IMR-90 (cell line): ENCODE measurements at regions not wholly inside any gene's neighbourhood (a gene's known extent, or its start where the extent isn't known, plus 50 kb on each side); places are given as distances from the start of the nearest gene placed in this dataset.

Experiments used
- ATAC-seq: fragments of 200-7000 bp; cut with Tn5 transposase; 2 replicates; pipeline ENCODE4 v1.9.1; 2020; ENCODE audit warnings: low read depth, mild to moderate bottlenecking, moderate library complexity
- BruUV-seq: library from RNA; stranded (reverse); fragments of 400-500 nt; replicated peaks from 2 replicates; lab custom pipeline; 2021; lab: Mats Ljungman, UMichigan
- CTCF ChIA-PET: fragments of 300-600 bp; formaldehyde crosslinking; extraction: SDS; loops from one replicate; lab custom pipeline; 2021; ENCODE audit warnings: antibody characterized with exemption; lab: Yijun Ruan, JAX
- POLR2A ChIA-PET: fragments of 300-600 bp; sonication (Branson Sonifier 250); formaldehyde crosslinking; loops from one replicate; lab custom pipeline; 2022; ENCODE audit warnings: antibody characterized with exemption; ENCODE audit not compliant: unreplicated experiment; lab: Charles Lee
- DNase-seq: peaks from one replicate; pipeline ENCODE4 v3.0.0; 2013
- H2AFZ ChIP-seq: replicated peaks from 2 replicates; pipeline ENCODE3; 2013; ENCODE audit warnings: low read length, mild to moderate bottlenecking; ENCODE audit not compliant: poor library complexity
- H2AK5ac ChIP-seq: 2 replicates; pipeline ENCODE4 v1.6.1; 2013; ENCODE audit warnings: low read depth, low read length, inconsistent platforms
- H2AK9ac ChIP-seq: replicated peaks from 2 replicates; pipeline ENCODE3; 2013; ENCODE audit warnings: mild to moderate bottlenecking, low read depth, low read length, moderate library complexity; ENCODE audit not compliant: poor library complexity
- H2BK120ac ChIP-seq: 2 replicates; pipeline ENCODE4 v1.6.1; 2013; ENCODE audit warnings: low read depth, low read length, inconsistent platforms
- H2BK15ac ChIP-seq: 3 replicates; pipeline ENCODE4 v1.6.1; 2013; ENCODE audit warnings: low read depth, low read length, inconsistent platforms
- H2BK20ac ChIP-seq: 2 replicates; pipeline ENCODE4 v1.6.1; 2013; ENCODE audit warnings: low read depth, mild to moderate bottlenecking, inconsistent platforms, low read length, moderate library complexity
- H2BK5ac ChIP-seq: 2 replicates; pipeline ENCODE4 v1.6.1; 2013; ENCODE audit warnings: mild to moderate bottlenecking, low read depth, low read length, inconsistent platforms; ENCODE audit not compliant: poor library complexity, severe bottlenecking
- H3K14ac ChIP-seq: replicated peaks from 2 replicates; pipeline ENCODE4 v1.6.1; 2013; ENCODE audit warnings: low read depth, low read length, inconsistent platforms
- H3K18ac ChIP-seq: 2 replicates; pipeline ENCODE4 v1.6.1; 2013; ENCODE audit warnings: low read depth, low read length, control low read depth
- H3K23ac ChIP-seq: 2 replicates; pipeline ENCODE4 v1.6.1; 2013; ENCODE audit warnings: low read depth, low read length, inconsistent platforms
- H3K27ac ChIP-seq: 2 replicates; pipeline ENCODE4 v1.5.1; 2013; ENCODE audit warnings: mild to moderate bottlenecking, control low read depth, low read length; ENCODE audit not compliant: insufficient read depth
- H3K27me3 ChIP-seq: 2 replicates; pipeline ENCODE4 v1.6.1; 2013; ENCODE audit warnings: low read length; ENCODE audit not compliant: control insufficient read depth, insufficient read depth
- H3K36me3 ChIP-seq: 2 replicates; pipeline ENCODE4 v1.6.1; 2013; ENCODE audit warnings: low read length, mixed read lengths; ENCODE audit not compliant: control insufficient read depth, insufficient read depth
- H3K4ac ChIP-seq: 2 replicates; pipeline ENCODE4 v1.6.1; 2013; ENCODE audit warnings: low read depth, low read length, inconsistent platforms
- H3K4me1 ChIP-seq: 2 replicates; pipeline ENCODE4 v1.6.1; 2013; ENCODE audit warnings: low read length, mixed read lengths; ENCODE audit not compliant: control insufficient read depth, insufficient read depth
- H3K4me2 ChIP-seq: 2 replicates; pipeline ENCODE4 v1.6.1; 2013; ENCODE audit warnings: low read depth, mild to moderate bottlenecking, control low read depth, low read length, moderate library complexity
- H3K4me3 ChIP-seq: 2 replicates; pipeline ENCODE4 v1.5.1; 2013; ENCODE audit warnings: low read depth, mild to moderate bottlenecking, control low read depth, low read length, moderate library complexity; ENCODE audit not compliant: insufficient read depth
- H3K56ac ChIP-seq: 2 replicates; pipeline ENCODE4 v1.6.1; 2013; ENCODE audit warnings: low read length, inconsistent platforms; ENCODE audit not compliant: insufficient read depth; ENCODE audit errors: extremely low read depth
- H3K79me1 ChIP-seq, 2 experiments: 2 replicates each; pipeline ENCODE4 v1.6.1; 2013; ENCODE audit warnings: low read length in 2 of 2, inconsistent platforms in 1 of 2, low read depth in 1 of 2
- H3K9ac ChIP-seq: 2 replicates; pipeline ENCODE4 v1.6.1; 2013; ENCODE audit warnings: low read depth, low read length, control low read depth
- H3K9me1 ChIP-seq: 2 replicates; pipeline ENCODE4 v1.6.1; 2013; ENCODE audit warnings: low read length, inconsistent platforms; ENCODE audit not compliant: insufficient read depth
- H3K9me3 ChIP-seq: 2 replicates; pipeline ENCODE4 v1.6.1; 2013; ENCODE audit warnings: low read length; ENCODE audit not compliant: control insufficient read depth, insufficient read depth
- H4K20me1 ChIP-seq: 2 replicates; pipeline ENCODE4 v1.6.1; 2013; ENCODE audit warnings: low read length, inconsistent platforms; ENCODE audit not compliant: insufficient read depth
- H4K5ac ChIP-seq: 2 replicates; pipeline ENCODE4 v1.6.1; 2013; ENCODE audit warnings: mild to moderate bottlenecking, low read depth, low read length, control low read depth
- H4K8ac ChIP-seq, 2 experiments: 2 replicates each; pipeline ENCODE4 v1.6.1; 2013; ENCODE audit warnings: low read depth in 2 of 2, low read length in 2 of 2, control low read depth in 1 of 2, inconsistent platforms in 1 of 2
- H4K91ac ChIP-seq: 2 replicates; pipeline ENCODE4 v1.6.1; 2013; ENCODE audit warnings: low read depth, low read length, inconsistent platforms; ENCODE audit not compliant: insufficient read depth
- FOS ChIP-seq: fragments of 150-350 bp; IDR thresholded peaks from 2 replicates; pipeline ENCODE4 v1.6.1; 2016; ENCODE audit warnings: low read depth, low read length
- MXI1 ChIP-seq: IDR thresholded peaks from 2 replicates; pipeline ENCODE4 v1.6.1; 2012; ENCODE audit warnings: low read depth, mild to moderate bottlenecking, low read length, moderate library complexity, borderline replicate concordance
- WGBS, 2 experiments: methylation state at CpG; one replicate each; pipeline versions ENCODE4 v1.1.5 to v1.1.7; 2013; ENCODE audit warnings: missing lambda C conversion rate in 2 of 2; ENCODE audit not compliant: insufficient read length in 1 of 2; ENCODE audit errors: extremely low coverage in 2 of 2; 5-methylcytosine and 5-hydroxymethylcytosine counted together
- dilution Hi-C: fragments of 300-500 bp; cut with HindIII; formaldehyde crosslinking; loops from one replicate; pipeline ENCODE4 v1.14.3; 2018; ENCODE audit warnings: low sequenced_read_pairs; ENCODE audit not compliant: unreplicated experiment
- in situ Hi-C: fragments of 300-500 bp; cut with MboI; formaldehyde crosslinking; loops from 3 replicates; pipeline ENCODE4 v1.14.3; 2019; ENCODE audit warnings: low sequenced_read_pairs, inconsistent platforms, mixed read lengths
- intact Hi-C: fragments of 100-400 bp; cut with micrococcal nuclease; formaldehyde crosslinking; loops from 2 replicates; pipeline ENCODE4 v1.10.0; 2022

- Histone ChIP-seq H3K56ac (no peak overlapping the region), H2AK5ac (no peak overlapping the region), H3K4me1 (no peaks in the 10 kb centered on the region), H3K27me3 (no peaks in the 10 kb centered on the region), H3K18ac (no peak overlapping the region), H3K4ac (no peak overlapping the region), H4K5ac (no peak overlapping the region), H2AK9ac (no peak overlapping the region), H2BK20ac (peak overlapping the region; percentile 51; the same call in 1 of the 2 replicates), H3K9me1 (no peaks in the 10 kb centered on the region), H2AFZ (no peak overlapping the region), H2BK5ac (no peak overlapping the region), H4K8ac (no peak overlapping the region), H3K27ac (no peak overlapping the region), H3K14ac (no peak overlapping the region), H4K91ac (no peak overlapping the region), H3K4me2 (no peak overlapping the region), H3K79me1 (no peaks in the 10 kb centered on the region), H3K36me3 (no peaks in the 10 kb centered on the region), H3K23ac (no peak overlapping the region), H3K4me3 (no peak overlapping the region), H2BK15ac (no peak overlapping the region), H4K20me1 (no peaks in the 10 kb centered on the region), H3K9ac (no peak overlapping the region), H2BK120ac (no peak overlapping the region), H3K9me3 (no peaks in the 10 kb centered on the region)
- peak; percentile 86 for DNase-seq
- in situ Hi-C loops: no loop called here
- BruUV-seq: no TSS peak
- ChIA-PET POLR2A (no interaction called here), CTCF (interaction anchor here (1.7 kb wide), 1 partner anchor 21 kb away, joined by 3 read pairs; no protein-coding TSS in a partner anchor)
- dilution Hi-C loops: no loop called here
- TF ChIP-seq MXI1: no peak
- TF ChIP-seq FOS: peak; percentile 54; the same call in 1 of the 2 replicates
- intact Hi-C loops: no loop called here
- no CpG with 5 or more reads among the region's 1 CpG for WGBS, 2 experiments
- peak; percentile 75 for ATAC-seq
These were observed 266.4 kb upstream of the BMP2 start for GRCh38 chr20:6501061-6501460.
